Ramos (cell line): ENCODE measurements at regions not wholly inside any gene's neighbourhood (a gene's known extent, or its start where the extent isn't known, plus 50 kb on each side); places are given as distances from the start of the nearest gene placed in this dataset.

Experiments used
- in situ Hi-C: fragments of 300-500 bp; cut with MboI; formaldehyde crosslinking; loops from one replicate; pipeline ENCODE4 v1.14.3; 2022; ENCODE audit warnings: low sequenced_read_pairs; ENCODE audit not compliant: unreplicated experiment

DNA sequence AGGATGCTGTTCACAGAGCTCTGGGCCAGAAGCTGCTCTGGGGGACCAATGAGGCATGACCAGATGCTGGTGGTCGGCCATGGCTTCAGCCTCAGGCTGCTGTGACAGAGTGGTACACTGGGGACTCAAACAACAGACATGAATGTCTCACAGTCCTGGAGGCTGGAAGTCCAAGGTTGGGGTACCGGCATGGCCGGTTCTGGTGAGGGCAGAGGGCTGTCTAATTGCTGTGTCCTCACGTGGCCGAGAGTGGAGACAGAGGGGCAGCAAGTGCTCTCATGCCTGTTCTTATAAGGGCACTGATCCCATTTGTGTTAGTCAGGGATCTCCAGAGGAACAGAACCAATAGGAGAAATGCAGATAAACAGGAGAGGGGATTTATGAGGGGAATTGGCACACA lies 253.5 kb upstream of the C1orf174 start:
- in situ Hi-C loops: no loop called here

DNA sequence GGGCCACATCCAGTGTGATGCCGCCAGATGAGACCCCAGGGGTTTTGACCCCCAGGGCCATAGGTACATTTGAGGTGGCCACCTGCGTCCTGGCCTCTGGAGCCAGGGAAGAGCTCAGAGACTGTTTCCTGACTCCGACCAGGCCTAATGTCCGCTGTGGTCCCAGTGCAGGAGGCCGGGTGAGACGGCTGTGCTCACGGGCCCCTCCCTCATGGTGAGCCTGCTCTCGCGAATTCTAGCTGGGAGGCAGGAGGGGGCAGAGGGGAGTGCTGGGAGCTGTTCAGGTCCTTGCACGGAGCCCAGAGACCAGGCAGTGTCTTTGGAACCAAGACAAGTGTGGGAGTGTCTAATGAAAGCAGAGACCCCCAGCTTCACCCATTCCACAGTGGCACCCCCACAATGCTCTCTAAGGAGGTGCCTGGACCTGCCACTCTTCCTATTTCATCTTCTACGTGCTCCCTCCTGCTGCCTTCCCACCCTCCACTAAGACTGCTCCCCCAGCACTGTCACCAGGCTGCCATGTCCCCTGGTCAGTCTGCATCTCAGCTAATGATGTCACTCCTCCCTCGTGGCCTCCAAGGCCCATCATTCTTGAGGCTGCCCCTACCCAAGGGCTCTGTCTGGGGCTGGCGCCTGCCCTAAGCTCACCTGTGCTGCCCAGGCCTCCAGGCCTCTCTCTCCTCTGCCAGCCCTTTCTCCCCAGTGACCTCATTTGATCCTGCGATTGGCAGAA lies 256.3 kb upstream of the C1orf174 start:
- in situ Hi-C loops: no loop called here

DNA sequence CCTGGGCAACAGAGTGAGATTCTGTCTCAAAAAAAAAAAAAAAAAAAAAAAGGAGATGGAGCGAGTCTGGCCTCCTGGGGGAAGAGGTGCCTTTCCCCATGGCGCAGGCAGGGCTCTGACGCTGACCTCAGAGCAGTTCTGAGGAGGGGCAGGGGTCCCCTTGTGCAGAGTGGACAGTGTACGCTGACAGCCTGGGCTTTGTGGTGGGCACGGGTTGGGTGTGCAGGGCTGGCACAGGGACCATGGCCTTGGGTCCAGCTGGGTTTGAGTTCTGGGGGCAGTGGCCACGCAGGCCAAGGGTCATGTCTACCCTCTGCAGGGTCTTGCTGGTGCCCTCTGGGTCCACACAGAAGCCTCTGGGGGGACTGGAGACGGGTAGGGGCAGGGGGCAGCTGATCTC lies 260.1 kb upstream of the C1orf174 start:
- in situ Hi-C loops: no loop called here

DNA sequence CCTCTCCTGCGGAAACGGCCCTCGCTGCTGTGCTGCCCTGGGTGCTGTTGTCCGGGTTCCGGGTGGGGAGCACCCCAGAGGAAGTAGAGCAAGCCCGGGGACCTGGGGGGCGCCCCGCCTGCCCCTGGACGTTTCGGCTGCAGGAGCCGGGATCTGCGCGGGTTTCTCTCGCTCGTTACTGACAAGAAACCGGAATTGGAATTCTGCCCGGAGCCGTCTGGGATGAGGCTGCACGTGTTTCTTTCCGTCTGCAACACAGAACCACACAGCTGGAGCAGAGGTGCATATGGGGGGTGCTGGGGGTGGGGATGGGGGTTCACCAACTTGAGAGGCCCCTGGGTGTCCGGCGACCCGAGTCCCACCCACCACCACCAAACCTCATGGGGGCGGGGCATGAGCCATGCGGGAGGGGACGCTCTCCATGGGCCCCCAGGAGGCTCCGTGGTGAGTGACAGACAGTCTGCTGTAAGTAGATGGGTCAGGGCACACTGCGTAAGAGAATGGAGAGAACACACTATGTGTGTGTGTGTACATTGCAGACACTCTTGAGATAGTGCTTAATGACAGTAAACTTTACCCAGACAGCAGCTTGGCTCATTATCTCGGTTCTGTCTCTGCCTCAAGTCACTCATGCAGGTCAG lies 261.4 kb upstream of the C1orf174 start:
- in situ Hi-C loops: no loop called here

DNA sequence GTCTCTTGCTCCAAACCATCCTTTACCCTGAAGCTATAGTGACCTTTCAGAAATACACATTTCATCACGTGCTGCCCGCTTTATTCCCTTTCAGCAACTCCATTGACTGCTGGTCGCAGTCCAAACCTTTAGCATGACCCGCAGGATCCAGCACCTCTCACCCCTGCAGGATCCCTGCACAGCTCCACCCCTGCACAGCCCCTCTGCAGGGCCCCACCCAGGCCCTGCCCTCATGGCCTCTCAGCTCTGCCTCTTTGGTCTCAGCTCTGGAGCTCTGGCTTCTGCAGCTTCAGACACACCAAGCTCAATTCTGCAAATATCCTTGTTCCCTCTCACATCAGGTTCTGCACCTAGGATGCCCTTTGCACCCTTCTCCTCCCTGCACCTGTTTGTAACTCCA lies 264.9 kb upstream of the C1orf174 start:
- in situ Hi-C loops: no loop called here

DNA sequence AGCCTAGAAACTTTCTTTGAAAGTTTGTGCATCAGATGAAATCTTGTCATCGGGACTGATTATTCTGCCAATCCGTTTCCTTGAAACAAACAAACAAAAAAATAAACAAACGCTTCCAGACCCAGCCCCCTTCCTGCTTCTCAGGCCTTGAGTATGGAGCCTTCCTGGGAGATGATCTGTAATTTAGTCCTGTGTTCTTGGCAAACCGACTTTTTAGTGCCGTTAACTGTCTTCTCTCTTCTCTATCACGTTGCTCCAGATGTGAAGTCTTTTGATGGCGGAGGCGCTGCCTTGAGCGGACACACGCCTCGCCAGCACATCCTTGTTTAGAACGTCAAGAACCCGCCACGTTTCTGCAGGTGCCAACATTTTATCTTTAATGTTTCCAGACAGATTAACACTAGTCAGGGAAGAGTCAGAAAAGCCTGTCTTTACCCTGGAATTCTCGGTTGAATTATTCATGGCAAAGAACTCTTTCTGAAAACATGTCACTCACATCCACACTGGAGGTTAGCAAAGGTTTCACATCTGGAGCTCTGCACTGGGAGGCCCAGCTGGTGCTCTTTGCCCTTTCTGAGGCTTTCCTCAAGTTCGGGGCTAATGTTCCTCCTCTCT lies 265.7 kb upstream of the C1orf174 start:
- in situ Hi-C loops: no loop called here

DNA sequence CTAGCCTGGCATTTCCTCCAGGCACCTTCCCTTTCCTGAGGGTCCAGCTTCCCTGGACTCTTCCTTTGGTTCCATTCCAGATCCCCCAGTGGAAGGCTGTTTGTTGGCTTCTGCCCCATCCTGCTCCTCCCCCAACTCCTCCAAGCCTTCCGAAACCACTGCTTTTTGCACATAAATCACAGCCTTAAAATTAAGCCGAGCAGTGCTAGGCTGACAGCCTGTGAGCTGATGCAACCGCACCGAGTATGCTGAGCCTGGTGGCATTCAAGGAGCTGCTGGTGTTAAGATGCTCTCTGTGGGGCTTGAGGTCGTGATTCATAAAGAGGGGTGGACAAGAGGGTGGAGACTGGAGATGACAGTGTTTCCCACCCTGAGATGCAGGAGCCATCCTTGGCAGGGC lies 266.6 kb upstream of the C1orf174 start:
- in situ Hi-C loops: no loop called here

DNA sequence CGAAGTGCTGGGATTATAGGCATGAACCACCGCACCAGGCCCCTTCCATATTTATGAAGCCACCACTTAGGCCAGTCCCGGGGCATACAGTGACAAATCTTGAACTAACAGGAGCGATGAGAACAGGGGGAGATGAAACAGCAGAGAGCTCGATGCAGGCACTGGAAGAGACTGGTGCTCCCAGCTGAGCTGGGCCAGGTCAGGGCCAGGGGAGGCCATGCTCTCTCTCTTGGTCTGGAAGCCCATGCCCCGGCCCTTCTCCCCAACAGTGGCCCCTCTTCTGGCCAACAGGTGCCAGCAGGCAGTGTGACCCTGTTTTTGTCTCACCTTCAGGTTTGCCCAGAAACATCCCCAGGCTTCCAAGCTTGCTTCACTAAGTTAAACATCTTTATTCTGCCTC lies 269.9 kb upstream of the C1orf174 start:
- in situ Hi-C loops: no loop called here

DNA sequence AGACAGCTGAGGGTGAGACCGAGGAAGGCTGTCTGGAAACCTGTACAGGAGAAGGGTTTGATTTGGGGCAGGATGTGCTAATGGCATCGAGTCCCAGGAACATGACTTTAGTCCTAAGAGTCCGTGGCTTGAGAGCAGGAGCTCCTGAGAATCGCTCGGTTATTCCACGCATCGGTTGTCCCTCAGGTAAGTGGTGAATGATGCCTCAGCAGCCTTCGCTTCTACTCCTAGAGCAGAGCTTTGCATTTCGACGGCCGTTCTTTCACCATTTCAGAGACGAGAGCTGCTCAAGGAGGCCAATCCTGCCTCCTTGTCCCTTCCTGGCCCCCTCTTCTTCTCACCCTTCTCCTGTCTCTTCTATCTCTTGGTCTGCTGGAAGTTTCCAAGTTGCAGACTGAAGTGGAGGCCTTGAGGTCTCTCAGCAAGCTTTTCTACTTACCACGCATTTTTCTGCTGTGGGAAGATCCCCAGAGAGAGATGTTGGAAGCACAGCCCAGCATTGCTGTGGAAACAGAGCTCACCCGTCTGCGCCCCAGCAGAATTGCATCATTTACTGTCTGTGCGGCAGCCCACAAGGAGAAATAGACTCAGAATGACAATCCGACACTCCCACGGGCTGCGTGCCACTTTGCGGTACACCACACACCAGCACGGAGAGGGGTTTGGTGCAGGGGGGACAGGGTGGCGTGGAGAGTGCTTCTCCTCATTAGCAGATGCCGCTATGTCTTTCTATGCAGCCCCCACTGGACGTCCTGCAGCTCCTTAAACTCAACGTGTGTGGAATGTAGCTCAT lies 270.7 kb upstream of the C1orf174 start:
- in situ Hi-C loops: no loop called here

DNA sequence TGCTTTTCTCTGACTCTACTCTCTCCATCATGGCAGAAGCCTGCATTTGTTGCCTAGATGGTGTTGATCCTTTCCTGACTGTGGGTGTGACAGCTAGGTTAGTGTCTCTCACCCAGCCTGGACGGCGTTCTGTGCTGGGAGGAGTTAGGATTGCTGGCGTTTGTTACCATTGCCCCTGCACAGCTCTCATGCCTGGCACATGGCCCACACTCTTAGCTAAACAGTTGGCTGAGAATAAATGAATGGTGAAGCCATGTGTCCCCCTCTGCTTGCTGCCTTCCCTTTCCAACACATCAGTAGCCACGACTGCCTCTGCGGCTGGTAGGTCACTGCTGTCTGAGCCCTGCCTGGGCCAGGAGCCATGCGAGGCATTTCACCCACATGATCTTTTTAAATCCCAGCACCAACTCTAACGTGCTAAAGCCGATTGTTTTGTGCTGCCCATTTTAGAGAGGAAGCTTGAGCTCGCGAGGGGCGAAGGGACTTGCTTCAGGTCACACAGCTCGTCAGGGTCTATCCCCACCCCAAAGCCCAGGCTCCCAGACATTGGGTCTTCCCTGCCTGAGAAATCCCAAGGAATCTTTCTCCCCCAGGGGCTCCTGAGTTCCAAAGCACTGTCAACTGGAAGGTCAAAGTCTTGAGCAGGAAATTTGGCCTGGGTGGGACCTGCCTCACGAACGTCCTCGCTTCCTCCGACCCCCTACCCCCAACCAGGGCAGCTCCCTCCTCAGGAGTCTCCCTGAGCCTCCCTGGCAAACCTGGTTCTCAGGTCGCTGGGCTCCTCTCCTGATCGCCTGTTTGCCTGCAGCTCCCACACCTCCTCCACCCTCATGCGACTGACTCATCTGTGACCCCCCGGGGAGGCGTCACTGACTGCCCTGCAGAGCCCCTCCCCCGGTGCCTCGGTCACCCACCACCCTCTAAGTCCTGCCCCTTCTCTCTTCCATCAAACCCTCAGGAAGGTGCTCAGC lies 271.7 kb upstream of the C1orf174 start:
- in situ Hi-C loops: no loop called here

DNA sequence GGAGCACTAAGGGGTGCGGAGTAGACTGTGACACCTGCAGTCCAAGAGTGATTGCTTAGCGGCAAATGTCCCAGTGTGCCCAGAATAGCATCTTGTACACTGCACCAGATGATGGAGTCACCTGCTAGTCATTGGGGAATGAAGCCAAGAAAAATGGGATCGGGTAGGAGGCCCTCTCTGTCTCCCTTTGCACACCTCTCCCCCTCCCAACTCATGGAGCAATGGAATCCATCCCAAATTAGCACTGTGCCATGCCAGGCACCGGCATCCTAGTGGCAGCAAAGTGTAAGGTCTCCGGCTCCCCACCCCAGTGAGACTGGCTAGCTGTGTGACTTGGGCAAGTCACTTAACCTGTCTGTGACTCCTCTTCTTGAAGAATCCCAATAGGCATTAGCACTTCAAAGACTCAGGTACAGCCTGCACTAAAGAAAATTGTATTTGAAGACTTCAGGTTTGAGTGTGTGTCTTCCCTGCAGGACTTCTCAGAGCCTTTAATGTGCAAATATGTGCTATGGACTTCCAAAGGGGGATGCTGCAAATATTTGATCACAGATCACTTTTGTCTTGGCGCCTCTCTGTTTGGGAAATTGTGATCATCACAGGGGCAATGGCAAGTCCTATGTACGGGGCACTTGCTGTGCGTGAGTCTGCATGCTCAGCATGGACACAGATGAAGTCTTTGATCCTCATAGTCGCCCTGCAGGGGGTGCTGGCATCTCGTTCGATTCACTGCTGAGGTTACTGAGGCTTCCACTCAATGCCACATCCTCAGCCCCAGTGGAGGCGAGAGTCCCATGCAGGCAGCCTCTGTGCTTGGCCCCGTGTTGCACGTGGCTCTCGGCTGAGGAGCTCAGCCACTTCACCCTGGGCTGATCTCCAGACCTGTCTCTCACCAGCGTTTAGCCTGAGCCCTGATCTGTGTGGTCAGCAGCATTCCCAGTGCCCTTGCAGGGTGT lies 272.9 kb upstream of the C1orf174 start:
- in situ Hi-C loops: no loop called here

DNA sequence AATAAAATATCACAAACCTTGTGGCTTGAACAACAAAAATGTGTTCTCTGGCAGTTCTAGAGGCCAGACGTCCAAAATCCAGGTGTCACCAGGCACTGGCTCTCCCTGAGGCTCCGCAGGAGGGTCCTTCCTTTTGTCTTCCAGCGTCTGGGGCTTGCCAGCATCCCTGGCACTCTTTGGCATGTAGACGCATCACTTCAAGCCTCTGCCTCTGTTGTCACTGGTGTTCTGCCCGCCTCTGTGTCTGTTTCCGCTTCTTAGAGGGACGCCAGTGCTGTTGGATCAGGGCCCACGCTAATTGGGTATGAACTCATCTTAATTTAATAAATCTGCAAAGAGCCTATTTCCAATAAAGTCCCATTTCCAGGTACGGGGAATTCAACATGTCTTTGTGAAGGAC lies 273.7 kb upstream of the C1orf174 start:
- in situ Hi-C loops: no loop called here

DNA sequence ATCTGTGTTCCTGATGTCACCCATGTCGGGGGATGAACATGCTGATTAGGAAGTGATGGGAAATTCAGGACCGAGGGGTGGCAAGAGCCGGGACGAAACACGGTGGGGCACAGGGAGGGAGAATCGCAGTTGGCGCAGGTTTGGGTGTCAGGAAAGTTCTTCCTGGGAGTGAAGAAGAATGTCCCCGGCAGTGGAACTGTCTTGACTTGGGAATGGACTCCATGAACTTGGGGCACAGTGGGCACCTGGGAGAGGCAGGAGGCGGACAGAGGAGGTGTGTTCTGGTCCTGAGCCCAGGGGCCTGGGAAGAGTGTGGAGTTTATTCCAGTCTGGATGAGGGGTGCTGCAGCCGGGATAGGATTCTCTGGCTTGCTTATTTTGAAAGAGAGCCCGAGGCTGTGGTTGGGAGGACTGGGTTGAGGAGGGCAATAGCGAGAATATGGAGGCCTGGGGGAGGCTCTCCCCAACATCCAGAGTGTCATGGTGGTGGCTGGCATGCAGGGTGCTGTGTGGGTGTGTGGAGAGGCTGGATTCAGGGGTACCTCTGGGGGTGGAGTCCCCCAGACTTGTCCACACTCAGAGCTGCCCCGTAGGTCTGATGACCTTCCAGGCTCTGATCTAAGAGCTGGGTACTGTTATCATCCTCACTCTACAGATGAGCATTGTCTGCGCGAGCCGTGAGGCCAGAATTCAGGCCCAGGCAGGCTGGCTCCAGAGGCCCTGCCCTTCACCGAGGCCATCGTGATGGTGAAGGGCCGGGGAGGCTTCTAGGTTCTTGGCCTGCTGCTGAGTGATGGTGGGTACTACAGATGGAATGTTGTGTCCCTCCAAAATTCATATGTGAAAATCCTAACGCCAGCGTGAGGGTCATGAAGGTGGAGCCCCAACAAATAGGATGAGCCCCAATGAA lies 274.5 kb upstream of the C1orf174 start:
- in situ Hi-C loops: no loop called here

DNA sequence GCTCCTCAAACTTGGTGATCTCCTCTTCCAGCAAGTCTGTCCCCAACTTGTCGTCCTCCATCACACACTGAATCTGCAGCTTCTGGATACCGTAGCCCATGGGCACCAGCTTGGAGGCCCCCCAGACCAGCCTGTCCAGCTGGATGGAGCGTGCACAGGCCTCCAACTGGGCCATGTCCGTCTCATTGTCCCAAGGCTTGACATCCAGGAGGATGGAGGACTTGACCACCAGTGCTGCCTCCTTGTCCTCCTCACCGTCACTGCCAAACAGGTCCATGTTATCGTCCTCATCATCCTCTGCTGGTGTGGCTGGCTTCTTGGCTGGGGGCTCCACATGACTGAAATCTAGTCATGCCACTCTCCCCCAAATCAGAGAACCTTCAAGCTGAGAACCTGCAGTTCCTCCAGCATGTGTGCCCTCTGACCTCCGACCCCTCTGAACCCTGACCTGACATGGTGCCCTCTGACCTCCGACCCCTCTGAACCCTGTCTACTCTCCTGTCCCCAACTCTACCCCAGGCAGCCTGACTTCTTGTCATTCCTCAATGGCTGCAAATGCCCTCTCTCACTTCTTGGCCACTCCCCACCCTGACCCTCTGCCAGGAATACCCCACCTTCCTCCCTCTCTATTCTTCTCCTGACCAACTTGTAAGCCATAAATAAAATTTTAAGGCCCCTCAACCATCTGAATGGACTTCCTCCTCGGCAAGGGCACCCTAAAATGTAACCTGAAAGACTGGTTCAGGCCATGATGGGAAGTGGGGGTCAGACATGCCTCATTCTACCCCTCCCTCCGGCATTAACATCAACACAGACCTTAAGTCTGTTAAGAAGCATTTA lies 275.7 kb upstream of the C1orf174 start:
- in situ Hi-C loops: no loop called here

DNA sequence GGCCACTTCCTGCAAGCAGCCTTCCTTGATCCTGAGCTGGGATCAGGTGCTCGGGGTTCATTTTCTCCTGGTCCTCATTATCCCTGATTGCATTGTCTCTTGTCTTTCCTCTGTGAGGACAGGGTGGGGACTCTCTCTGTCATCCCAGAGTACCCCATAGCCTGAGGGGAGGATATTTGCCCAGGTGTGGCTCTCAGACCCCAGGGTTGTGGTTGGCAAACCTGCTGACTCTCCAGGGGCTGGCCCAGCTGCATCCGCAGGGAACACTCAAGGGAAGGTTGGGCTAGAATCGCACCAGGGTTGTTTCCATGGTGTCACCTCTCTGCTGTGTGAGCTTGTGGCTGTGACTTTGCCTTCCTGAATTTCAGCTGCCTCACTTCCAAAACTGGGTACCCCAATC lies 276.8 kb upstream of the C1orf174 start:
- in situ Hi-C loops: no loop called here

DNA sequence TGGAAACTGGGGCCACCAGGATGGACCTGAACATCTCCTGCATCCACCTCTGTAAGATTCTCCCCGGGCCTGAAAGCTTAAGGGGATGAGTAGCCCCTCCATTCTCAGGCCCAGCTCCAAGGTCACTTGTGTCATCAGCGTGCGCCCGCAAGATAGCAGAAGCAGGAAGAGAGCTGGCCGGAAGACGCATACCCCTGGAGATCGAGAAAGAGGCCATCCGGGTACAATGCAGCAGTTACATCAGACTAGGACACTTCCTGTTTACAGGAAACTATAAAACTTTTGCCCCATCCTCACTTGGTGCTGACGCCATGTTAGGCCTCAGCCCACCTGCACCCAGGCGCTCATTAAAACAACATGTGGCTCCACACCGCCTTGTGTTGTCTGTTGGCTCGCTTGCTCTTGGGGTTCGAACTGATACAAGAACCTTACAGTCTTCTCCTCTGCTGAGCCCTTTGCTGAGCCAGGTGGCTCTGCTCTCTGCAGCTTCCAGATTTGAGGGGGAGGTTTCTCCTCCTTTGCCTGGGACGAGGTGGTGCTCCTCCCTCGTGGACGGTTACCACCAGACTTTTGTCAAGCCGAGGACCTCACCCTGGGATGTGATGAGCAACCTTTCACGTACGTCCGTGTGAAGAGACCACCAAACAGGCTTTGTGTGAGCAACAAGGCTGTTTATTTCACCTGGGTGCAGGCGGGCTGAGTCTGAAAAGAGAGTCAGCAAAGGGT lies 277.5 kb upstream of the C1orf174 start:
- in situ Hi-C loops: no loop called here
